ENCODE measurements at regions not wholly inside any gene's neighbourhood (a gene's known extent, or its start where the extent isn't known, plus 50 kb on each side); places are given as distances from the start of the nearest gene placed in this dataset.

- ATAC-seq (ENCODE audit: low FRiP score in 2 of 2) (no peak), DNase-seq (no peak)
- no peaks in the 10 kb centered on the region for H3K27me3 ChIP-seq
- H3K4me3 ChIP-seq, result no peak overlapping the region
- 59 to 67% methylated on average over 5 of the region's 5 CpGs for WGBS, 2 donors
- H3K4me1 ChIP-seq, result no peaks in the 10 kb centered on the region
- H3K9me3 ChIP-seq, result no peaks in the 10 kb centered on the region
- no peak for TF ChIP-seq POLR2A (IDR thresholded peaks at IDR 0.05)
- no peaks in the 10 kb centered on the region for H3K36me3 ChIP-seq
- no peak overlapping the region for H3K27ac ChIP-seq
These were observed 321.3 kb downstream of the RAB28 start for GRCh38 chr4:13162886-13163285.

GRCh38 chr4:13160920-13161319, 323.2 kb downstream of the RAB28 start:
- DNase-seq, result no peak
- no peaks in the 10 kb centered on the region for H3K27me3 ChIP-seq
- H3K4me3 ChIP-seq, result no peak overlapping the region
- no peaks in the 10 kb centered on the region for H3K4me1 ChIP-seq
- no peak for TF ChIP-seq EP300 (IDR thresholded peaks at IDR 0.05)
- no peak for TF ChIP-seq POLR2AphosphoS5 (IDR thresholded peaks at IDR 0.05)
- TF ChIP-seq POLR2A (IDR thresholded peaks at IDR 0.05), result no peak
- no peak for TF ChIP-seq CTCF (IDR thresholded peaks at IDR 0.05)
- 67 to 79% methylated on average over 2 of the region's 2 CpGs for WGBS, 2 donors
- no peaks in the 10 kb centered on the region for H3K9me3 ChIP-seq
- H3K27ac ChIP-seq, result no peak overlapping the region
- H3K36me3 ChIP-seq, result no peaks in the 10 kb centered on the region
- ATAC-seq (ENCODE audit: low FRiP score in 2 of 2), result peak in 1 of 2 donors; percentile 64

- H3K4me3 ChIP-seq, result no peak overlapping the region
- no peaks in the 10 kb centered on the region for H3K4me1 ChIP-seq
- DNase-seq, result no peak
- H3K27ac ChIP-seq, result no peak overlapping the region
- H3K27me3 ChIP-seq, result no peaks in the 10 kb centered on the region
- WGBS, 2 donors, result 65 to 67% methylated on average over 4 of the region's 4 CpGs
- H3K9me3 ChIP-seq, result no peaks in the 10 kb centered on the region
- ATAC-seq (ENCODE audit: low FRiP score in 2 of 2), result no peak
- TF ChIP-seq CTCF (IDR thresholded peaks at IDR 0.05) (no peak), EP300 (IDR thresholded peaks at IDR 0.05) (no peak), POLR2AphosphoS5 (IDR thresholded peaks at IDR 0.05) (no peak), POLR2A (IDR thresholded peaks at IDR 0.05) (no peak)
- H3K36me3 ChIP-seq, result no peaks in the 10 kb centered on the region
These were observed 325.0 kb downstream of the RAB28 start for GRCh38 chr4:13159041-13159620.

GRCh38 chr4:13151194-13151593, 332.9 kb downstream of the RAB28 start:
- H3K9me3 ChIP-seq, result no peaks in the 10 kb centered on the region
- 62 to 79% methylated on average over 7 of the region's 7 CpGs for WGBS, 2 donors
- no peak overlapping the region for H3K4me3 ChIP-seq
- DNase-seq (no peak), ATAC-seq (ENCODE audit: low FRiP score in 2 of 2) (no peak)
- no peaks in the 10 kb centered on the region for H3K27me3 ChIP-seq
- no peak overlapping the region for H3K27ac ChIP-seq
- no peaks in the 10 kb centered on the region for H3K36me3 ChIP-seq
- no peaks in the 10 kb centered on the region for H3K4me1 ChIP-seq
- TF ChIP-seq EP300 (IDR thresholded peaks at IDR 0.05) (no peak), POLR2A (IDR thresholded peaks at IDR 0.05) (no peak), POLR2AphosphoS5 (IDR thresholded peaks at IDR 0.05) (no peak), CTCF (IDR thresholded peaks at IDR 0.05) (no peak)

- TF ChIP-seq POLR2A (IDR thresholded peaks at IDR 0.05), result no peak
- TF ChIP-seq EP300 (IDR thresholded peaks at IDR 0.05), result no peak
- TF ChIP-seq CTCF (IDR thresholded peaks at IDR 0.05), result no peak
- TF ChIP-seq POLR2AphosphoS5 (IDR thresholded peaks at IDR 0.05), result no peak
- DNase-seq (no peak), ATAC-seq (ENCODE audit: low FRiP score in 2 of 2) (no peak)
- H3K27ac ChIP-seq, result no peak overlapping the region
- no peaks in the 10 kb centered on the region for H3K27me3 ChIP-seq
- WGBS, 2 donors, result 52% methylated on average over 19 of the region's 19 CpGs
- H3K4me3 ChIP-seq, result no peak overlapping the region
- H3K4me1 ChIP-seq, result no peaks in the 10 kb centered on the region
- no peaks in the 10 kb centered on the region for H3K9me3 ChIP-seq
- no peaks in the 10 kb centered on the region for H3K36me3 ChIP-seq
These were observed 340.7 kb downstream of the RAB28 start for GRCh38 chr4:13143222-13144070.
